ENCODE measurements at regions not wholly inside any gene's neighbourhood (a gene's known extent, or its start where the extent isn't known, plus 50 kb on each side); places are given as distances from the start of the nearest gene placed in this dataset.
A peak's percentile ranks its signal among the peaks of the same experiment; 100 is the strongest.

- DNase-seq (peak in 2 of 5 donors; percentile 10 to 53), ATAC-seq (peak; percentile 82 to 97 (median 91))
- TF ChIP-seq POLR2A (IDR thresholded peaks at IDR 0.05) (no peak), CTCF (IDR thresholded peaks at IDR 0.05) (no peak)
- intact Hi-C loops (cut with DNase I): loop anchor here in 2 of 10 donors (1.0 to 5.0 kb wide), 2 partner anchors 207 kb away; partner anchors contain the start of gene NTMT2 (in 1 of the 2)
- peak overlapping the region; percentile 14 to 82 (median 57) for H3K27ac ChIP-seq
- peaks cover 0 to 9% (median 0%) of the 10 kb centered on the region in 12 donors for H3K9me3 ChIP-seq
- 34 to 49% (median 39%) methylated on average over 4 of the region's 4 CpGs for WGBS, 4 donors
- no peaks in the 10 kb centered on the region for H3K27me3 ChIP-seq
- H3K4me1 ChIP-seq: peaks cover 0 to 48% (median 6%) of the 10 kb centered on the region in 12 donors
- H3K4me3 ChIP-seq: no peak overlapping the region
- no peaks in the 10 kb centered on the region for H3K36me3 ChIP-seq
Observed at GRCh38 chr1:170354246-170354645, 177.7 kb upstream of the GORAB start.

- Histone ChIP-seq H3K27me3 (no peaks in the 10 kb centered on the region), H3K27ac (peak overlapping the region; percentile 14 to 82 (median 57)), H3K4me3 (no peak overlapping the region), H3K4me1 (peaks cover 0 to 48% (median 6%) of the 10 kb centered on the region in 12 donors), H3K9me3 (peaks cover 0 to 14% (median 0%) of the 10 kb centered on the region in 12 donors), H3K36me3 (no peaks in the 10 kb centered on the region)
- DNase-seq (no peak), ATAC-seq (peak in 1 of 4 donors; percentile 23)
- TF ChIP-seq POLR2A (IDR thresholded peaks at IDR 0.05) (no peak), CTCF (IDR thresholded peaks at IDR 0.05) (no peak)
- 56 to 67% (median 60%) methylated on average over 3 of the region's 3 CpGs for WGBS, 4 donors
- intact Hi-C loops (cut with DNase I): loop anchor here in 2 of 10 donors (1.0 to 5.0 kb wide), 2 partner anchors 207 kb away; partner anchors contain the start of gene NTMT2 (in 1 of the 2)
Observed at GRCh38 chr1:170354690-170355089, 177.3 kb upstream of the GORAB start.

- peak overlapping the region in 7 of 12 donors; percentile 4 to 82 (median 70) for H3K27ac ChIP-seq
- H3K4me1 ChIP-seq: peaks cover 0 to 44% (median 6%) of the 10 kb centered on the region in 12 donors
- peaks cover 0 to 17% (median 0%) of the 10 kb centered on the region in 12 donors for H3K9me3 ChIP-seq
- no peaks in the 10 kb centered on the region for H3K36me3 ChIP-seq
- no peaks in the 10 kb centered on the region for H3K27me3 ChIP-seq
- ATAC-seq (peak in 1 of 4 donors; percentile 57), DNase-seq (no peak)
- intact Hi-C loops (cut with DNase I): no loop called here
- no peak for TF ChIP-seq POLR2A (IDR thresholded peaks at IDR 0.05)
- TF ChIP-seq CTCF (IDR thresholded peaks at IDR 0.05): no peak
- H3K4me3 ChIP-seq: no peak overlapping the region
Observed at GRCh38 chr1:170355267-170355801, 176.6 kb upstream of the GORAB start.

- Histone ChIP-seq H3K27ac (no peak overlapping the region), H3K27me3 (no peaks in the 10 kb centered on the region), H3K4me1 (peaks cover 0 to 32% (median 6%) of the 10 kb centered on the region in 12 donors), H3K36me3 (no peaks in the 10 kb centered on the region), H3K4me3 (no peak overlapping the region), H3K9me3 (peaks cover 0 to 17% (median 0%) of the 10 kb centered on the region in 12 donors)
- intact Hi-C loops (cut with DNase I): no loop called here
- ATAC-seq (no peak), DNase-seq (no peak)
- TF ChIP-seq CTCF (IDR thresholded peaks at IDR 0.05) (no peak), POLR2A (IDR thresholded peaks at IDR 0.05) (no peak)
Observed at GRCh38 chr1:170356585-170356984, 175.4 kb upstream of the GORAB start.

All from heart left ventricle (tissue), 16 donors.